IMR-90 (cell line): ENCODE measurements at regions not wholly inside any gene's neighbourhood (a gene's known extent, or its start where the extent isn't known, plus 50 kb on each side); places are given as distances from the start of the nearest gene placed in this dataset.

Experiments
- ATAC-seq: fragments of 200-7000 bp; cut with Tn5 transposase; 2 replicates; pipeline ENCODE4 v1.9.1; 2020; ENCODE audit warnings: low read depth, mild to moderate bottlenecking, moderate library complexity
- BruUV-seq: library from RNA; stranded (reverse); fragments of 400-500 nt; replicated peaks from 2 replicates; lab custom pipeline; 2021; lab: Mats Ljungman, UMichigan
- CTCF ChIA-PET: fragments of 300-600 bp; formaldehyde crosslinking; extraction: SDS; loops from one replicate; lab custom pipeline; 2021; ENCODE audit warnings: antibody characterized with exemption; lab: Yijun Ruan, JAX
- POLR2A ChIA-PET: fragments of 300-600 bp; sonication (Branson Sonifier 250); formaldehyde crosslinking; loops from one replicate; lab custom pipeline; 2022; ENCODE audit warnings: antibody characterized with exemption; ENCODE audit not compliant: unreplicated experiment; lab: Charles Lee
- DNase-seq: peaks from one replicate; pipeline ENCODE4 v3.0.0; 2013
- H2AFZ ChIP-seq: replicated peaks from 2 replicates; pipeline ENCODE3; 2013; ENCODE audit warnings: low read length, mild to moderate bottlenecking; ENCODE audit not compliant: poor library complexity
- H2AK5ac ChIP-seq: 2 replicates; pipeline ENCODE4 v1.6.1; 2013; ENCODE audit warnings: low read depth, low read length, inconsistent platforms
- H2AK9ac ChIP-seq: replicated peaks from 2 replicates; pipeline ENCODE3; 2013; ENCODE audit warnings: mild to moderate bottlenecking, low read depth, low read length, moderate library complexity; ENCODE audit not compliant: poor library complexity
- H2BK120ac ChIP-seq: 2 replicates; pipeline ENCODE4 v1.6.1; 2013; ENCODE audit warnings: low read depth, low read length, inconsistent platforms
- H2BK15ac ChIP-seq: 3 replicates; pipeline ENCODE4 v1.6.1; 2013; ENCODE audit warnings: low read depth, low read length, inconsistent platforms
- H2BK20ac ChIP-seq: 2 replicates; pipeline ENCODE4 v1.6.1; 2013; ENCODE audit warnings: low read depth, mild to moderate bottlenecking, inconsistent platforms, low read length, moderate library complexity
- H2BK5ac ChIP-seq: 2 replicates; pipeline ENCODE4 v1.6.1; 2013; ENCODE audit warnings: mild to moderate bottlenecking, low read depth, low read length, inconsistent platforms; ENCODE audit not compliant: poor library complexity, severe bottlenecking
- H3K14ac ChIP-seq: replicated peaks from 2 replicates; pipeline ENCODE4 v1.6.1; 2013; ENCODE audit warnings: low read depth, low read length, inconsistent platforms
- H3K18ac ChIP-seq: 2 replicates; pipeline ENCODE4 v1.6.1; 2013; ENCODE audit warnings: low read depth, low read length, control low read depth
- H3K23ac ChIP-seq: 2 replicates; pipeline ENCODE4 v1.6.1; 2013; ENCODE audit warnings: low read depth, low read length, inconsistent platforms
- H3K27ac ChIP-seq: 2 replicates; pipeline ENCODE4 v1.5.1; 2013; ENCODE audit warnings: mild to moderate bottlenecking, control low read depth, low read length; ENCODE audit not compliant: insufficient read depth
- H3K27me3 ChIP-seq: 2 replicates; pipeline ENCODE4 v1.6.1; 2013; ENCODE audit warnings: low read length; ENCODE audit not compliant: control insufficient read depth, insufficient read depth
- H3K36me3 ChIP-seq: 2 replicates; pipeline ENCODE4 v1.6.1; 2013; ENCODE audit warnings: low read length, mixed read lengths; ENCODE audit not compliant: control insufficient read depth, insufficient read depth
- H3K4ac ChIP-seq: 2 replicates; pipeline ENCODE4 v1.6.1; 2013; ENCODE audit warnings: low read depth, low read length, inconsistent platforms
- H3K4me1 ChIP-seq: 2 replicates; pipeline ENCODE4 v1.6.1; 2013; ENCODE audit warnings: low read length, mixed read lengths; ENCODE audit not compliant: control insufficient read depth, insufficient read depth
- H3K4me2 ChIP-seq: 2 replicates; pipeline ENCODE4 v1.6.1; 2013; ENCODE audit warnings: low read depth, mild to moderate bottlenecking, control low read depth, low read length, moderate library complexity
- H3K4me3 ChIP-seq: 2 replicates; pipeline ENCODE4 v1.5.1; 2013; ENCODE audit warnings: low read depth, mild to moderate bottlenecking, control low read depth, low read length, moderate library complexity; ENCODE audit not compliant: insufficient read depth
- H3K56ac ChIP-seq: 2 replicates; pipeline ENCODE4 v1.6.1; 2013; ENCODE audit warnings: low read length, inconsistent platforms; ENCODE audit not compliant: insufficient read depth; ENCODE audit errors: extremely low read depth
- H3K79me1 ChIP-seq, 2 experiments: 2 replicates each; pipeline ENCODE4 v1.6.1; 2013; ENCODE audit warnings: low read length in 2 of 2, inconsistent platforms in 1 of 2, low read depth in 1 of 2
- H3K9ac ChIP-seq: 2 replicates; pipeline ENCODE4 v1.6.1; 2013; ENCODE audit warnings: low read depth, low read length, control low read depth
- H3K9me1 ChIP-seq: 2 replicates; pipeline ENCODE4 v1.6.1; 2013; ENCODE audit warnings: low read length, inconsistent platforms; ENCODE audit not compliant: insufficient read depth
- H3K9me3 ChIP-seq: 2 replicates; pipeline ENCODE4 v1.6.1; 2013; ENCODE audit warnings: low read length; ENCODE audit not compliant: control insufficient read depth, insufficient read depth
- H4K20me1 ChIP-seq: 2 replicates; pipeline ENCODE4 v1.6.1; 2013; ENCODE audit warnings: low read length, inconsistent platforms; ENCODE audit not compliant: insufficient read depth
- H4K5ac ChIP-seq: 2 replicates; pipeline ENCODE4 v1.6.1; 2013; ENCODE audit warnings: mild to moderate bottlenecking, low read depth, low read length, control low read depth
- H4K8ac ChIP-seq, 2 experiments: 2 replicates each; pipeline ENCODE4 v1.6.1; 2013; ENCODE audit warnings: low read depth in 2 of 2, low read length in 2 of 2, control low read depth in 1 of 2, inconsistent platforms in 1 of 2
- H4K91ac ChIP-seq: 2 replicates; pipeline ENCODE4 v1.6.1; 2013; ENCODE audit warnings: low read depth, low read length, inconsistent platforms; ENCODE audit not compliant: insufficient read depth
- MAFK ChIP-seq: IDR thresholded peaks from 2 replicates; pipeline ENCODE4 v1.6.1; 2012; ENCODE audit warnings: low read depth, low read length, improper control_type of control experiment
- NFE2L2 ChIP-seq: fragments of 150-350 bp; IDR thresholded peaks from 2 replicates; pipeline ENCODE4 v1.6.1; 2016; ENCODE audit warnings: low read depth, mild to moderate bottlenecking, low read length
- WGBS, 2 experiments: methylation state at CpG; one replicate each; pipeline versions ENCODE4 v1.1.5 to v1.1.7; 2013; ENCODE audit warnings: missing lambda C conversion rate in 2 of 2; ENCODE audit not compliant: insufficient read length in 1 of 2; ENCODE audit errors: extremely low coverage in 2 of 2; 5-methylcytosine and 5-hydroxymethylcytosine counted together
- dilution Hi-C: fragments of 300-500 bp; cut with HindIII; formaldehyde crosslinking; loops from one replicate; pipeline ENCODE4 v1.14.3; 2018; ENCODE audit warnings: low sequenced_read_pairs; ENCODE audit not compliant: unreplicated experiment
- in situ Hi-C: fragments of 300-500 bp; cut with MboI; formaldehyde crosslinking; loops from 3 replicates; pipeline ENCODE4 v1.14.3; 2019; ENCODE audit warnings: low sequenced_read_pairs, inconsistent platforms, mixed read lengths
- intact Hi-C: fragments of 100-400 bp; cut with micrococcal nuclease; formaldehyde crosslinking; loops from 2 replicates; pipeline ENCODE4 v1.10.0; 2022

GRCh38 chr6:105757512-105758200 lies 328.5 kb upstream of the PRDM1 start:
- ATAC-seq (no peak), DNase-seq (no peak)
- Histone ChIP-seq H3K9me1 (peaks cover 6% of the 10 kb centered on the region; the same call in 1 of the 2 replicates), H3K9me3 (no peaks in the 10 kb centered on the region), H3K4me1 (peaks cover 13% of the 10 kb centered on the region), H3K9ac (no peak overlapping the region), H3K27ac (no peak overlapping the region), H3K4ac (peak overlapping the region; percentile 37; the same call in 1 of the 2 replicates), H3K14ac (no peak overlapping the region), H4K91ac (no peak overlapping the region; the same call in 1 of the 2 replicates), H2BK20ac (peak overlapping the region; percentile 39; the same call in 1 of the 2 replicates), H3K79me1 (no peaks in the 10 kb centered on the region), H3K4me3 (no peak overlapping the region), H3K23ac (no peak overlapping the region), H3K36me3 (no peaks in the 10 kb centered on the region), H2BK120ac (peak overlapping the region; percentile 17; the same call in 1 of the 2 replicates), H2BK5ac (no peak overlapping the region), H3K56ac (no peak overlapping the region), H2AK5ac (0 out of 2 replicates have a peak overlapping the region, but pooled peaks have one; percentile 26), H2AK9ac (no peak overlapping the region), H3K27me3 (no peaks in the 10 kb centered on the region), H2AFZ (no peak overlapping the region), H4K8ac (no peak overlapping the region), H4K5ac (no peak overlapping the region), H3K4me2 (no peak overlapping the region), H4K20me1 (no peaks in the 10 kb centered on the region), H3K18ac (no peak overlapping the region), H2BK15ac (0 out of 3 replicates have a peak overlapping the region, but pooled peaks have one; percentile 48)
- ChIA-PET POLR2A (no interaction called here), CTCF (no interaction called here)
- in situ Hi-C loops: no loop called here
- TF ChIP-seq NFE2L2 (no peak), MAFK (no peak)
- dilution Hi-C loops: no loop called here
- BruUV-seq: no TSS peak
- WGBS, 2 experiments: no CpG with 5 or more reads among the region's 5 CpGs
- intact Hi-C loops: no loop called here
